K562 (cell line): ENCODE measurements at regions not wholly inside any gene's neighbourhood (a gene's known extent, or its start where the extent isn't known, plus 50 kb on each side); places are given as distances from the start of the nearest gene placed in this dataset.

Experiments used
- ARID1B ChIP-seq: fragments of 450-650 bp; IDR thresholded peaks from 2 replicates; pipeline ENCODE4 v1.6.1; 2016; ENCODE audit warnings: antibody characterized with exemption, mild to moderate bottlenecking, inconsistent platforms
- BCOR ChIP-seq: fragments of 450-650 bp; IDR thresholded peaks from 2 replicates; pipeline ENCODE4 v1.6.1; 2016
- BHLHE40 ChIP-seq: IDR thresholded peaks from 2 replicates; pipeline ENCODE4 v1.6.1; 2011; ENCODE audit warnings: low read length, improper control_type of control experiment
- C11orf30 ChIP-seq: fragments of 450-650 bp; IDR thresholded peaks from 2 replicates; pipeline ENCODE4 v1.6.1; 2016; ENCODE audit warnings: low read depth, mild to moderate bottlenecking
- CBFA2T2 ChIP-seq: fragments of 450-650 bp; conservative IDR thresholded peaks from 2 replicates; pipeline ENCODE4 v1.6.1; 2017; ENCODE audit warnings: mild to moderate bottlenecking
- CBFA2T3 ChIP-seq: fragments of 450-650 bp; IDR thresholded peaks from 2 replicates; pipeline ENCODE4 v1.6.1; 2017
- CHCHD3 ChIP-seq: fragments of 250-450 bp; sonication (Bioruptor Pico); IDR thresholded peaks from 2 replicates; pipeline ENCODE4 v2.1.2; 2022; ENCODE audit warnings: mild to moderate bottlenecking
- FOXA3 ChIP-seq, 2 experiments: fragments of 450-650 bp in 1 of 2; sonication (generic) in 1 of 2; formaldehyde crosslinking; IDR thresholded peaks in 1 of 2; conservative IDR thresholded peaks in 1 of 2; 2 replicates each; pipeline versions ENCODE4 v1.4.0 to v1.8.0; 2020 to 2022; ENCODE audit warnings: mild to moderate bottlenecking in 2 of 2, missing genetic modification reagents in 1 of 2
- FOXM1 ChIP-seq, 2 experiments: fragments of 450-650 bp in 1 of 2; sonication (generic) in 1 of 2; formaldehyde crosslinking in 1 of 2; IDR thresholded peaks; 2 replicates each; pipeline versions ENCODE4 v1.6.1 to v1.9.0; 2017 to 2022; ENCODE audit warnings: low read depth in 2 of 2, mild to moderate bottlenecking in 2 of 2, missing genetic modification reagents in 1 of 2, moderate library complexity in 1 of 2
- HES1 ChIP-seq: fragments of 450-650 bp; IDR thresholded peaks from 2 replicates; pipeline ENCODE4 v1.6.1; 2016; ENCODE audit warnings: low read depth, mild to moderate bottlenecking, moderate library complexity
- MTA2 ChIP-seq: fragments of 450-650 bp; IDR thresholded peaks from 2 replicates; pipeline ENCODE4 v1.6.1; 2016; ENCODE audit warnings: low read depth
- POLR2B ChIP-seq: fragments of 450-650 bp; IDR thresholded peaks from 2 replicates; pipeline ENCODE4 v1.6.1; 2018; ENCODE audit warnings: low read depth; ENCODE audit not compliant: partially characterized antibody
- SAFB ChIP-seq: fragments of 200-400 bp; formaldehyde crosslinking; IDR thresholded peaks from 2 replicates; pipeline ENCODE4 v1.6.1; 2017; ENCODE audit warnings: low read depth, low read length, borderline replicate concordance
- TCF3 ChIP-seq: sonication (generic); formaldehyde crosslinking; IDR thresholded peaks from 2 replicates; pipeline ENCODE4 v1.4.0; 2020; ENCODE audit warnings: mild to moderate bottlenecking, missing genetic modification reagents
- TEAD4 ChIP-seq, 2 experiments: sonication (generic) in 1 of 2; formaldehyde crosslinking in 1 of 2; IDR thresholded peaks; 2 replicates each; pipeline versions ENCODE4 v1.6.1 to v1.8.0; 2012 to 2022; ENCODE audit warnings: borderline replicate concordance in 1 of 2, inconsistent platforms in 1 of 2, low read length in 1 of 2, mild to moderate bottlenecking in 1 of 2, missing genetic modification reagents in 1 of 2
- TRIM24 ChIP-seq, 2 experiments: fragments of 450-650 bp; IDR thresholded peaks; 2 replicates each; pipeline ENCODE4 v1.6.1; 2016
- ZBTB12 ChIP-seq: fragments of 250-450 bp; sonication (Bioruptor Pico); IDR thresholded peaks from 2 replicates; pipeline ENCODE4 v1.4.0; 2020
- ZEB2 ChIP-seq: fragments of 450-650 bp; IDR thresholded peaks from 2 replicates; pipeline ENCODE4 v1.6.1; 2016
- ZNF57 ChIP-seq: fragments of 450-650 bp; formaldehyde crosslinking; IDR thresholded peaks from 2 replicates; pipeline ENCODE4 v1.4.0; 2020; ENCODE audit warnings: mild to moderate bottlenecking, moderate library complexity

- TF ChIP-seq TRIM24 (IDR thresholded peaks at IDR 0.05) (peak in 1 of 2 experiments; percentile 44; a peak in 2 of 4 replicates), MTA2 (peak; percentile 58), ZBTB12 (CRISPR knock-in tag) (no peak), FOXM1 (IDR thresholded peaks at IDR 0.05; ENCODE audit: low read depth) (peak; percentile 69; the same call in 1 of the 2 replicates), FOXM1 (CRISPR knock-in tag; IDR thresholded peaks at IDR 0.05; ENCODE audit: low read depth) (no peak), CHCHD3 (CRISPR knock-in tag) (no peak), ARID1B (peak; percentile 78), C11orf30 (peak; percentile 14; the same call in 1 of the 2 replicates), SAFB (no peak), POLR2B (no peak), ZNF57 (CRISPR knock-in tag) (no peak), TEAD4 (IDR thresholded peaks at IDR 0.05; ENCODE audit: low read length) (peak; percentile 77), TEAD4 (CRISPR knock-in tag; IDR thresholded peaks at IDR 0.05; ENCODE audit: borderline replicate concordance) (no peak), FOXA3 (CRISPR knock-in tag; conservative IDR thresholded peaks at IDR 0.05 in 1 of 2, IDR thresholded peaks at IDR 0.05 in 1 of 2) (peak; percentile 81 to 97), BHLHE40 (0 out of 2 replicates have a peak, but pooled peaks have one; percentile 32), ZEB2 (peak; percentile 36; the same call in 1 of the 2 replicates), BCOR (no peak), HES1 (peak; percentile 88), CBFA2T2 (peak; percentile 68), TCF3 (CRISPR knock-in tag) (peak; percentile 76), CBFA2T3 (peak; percentile 78)
Measured at GRCh38 chr3:197432384-197433127, 123.2 kb downstream of the BDH1 start (continued).
